Kidney (tissue), 10 donors: ENCODE measurements at regions not wholly inside any gene's neighbourhood (a gene's known extent, or its start where the extent isn't known, plus 50 kb on each side); places are given as distances from the start of the nearest gene placed in this dataset.
"Not testable (repeated sequence)": the region's sequence is repeated elsewhere in the genome, so short reads cannot be mapped to it uniquely, and the experiment has no call there.

Source experiments
- DNase-seq, 5 donors: peaks; one replicate each; pipeline ENCODE4 v3.0.0-alpha.2; 2013 to 2020
- FAIRE-seq: peaks from 2 replicates; lab custom pipeline; 2012; peaks lifted over from hg19 to GRCh38; lab: Jason Lieb, UNC
- H3K27ac ChIP-seq, 2 donors: one replicate each; pipeline ENCODE4 v1.7.0; 2013; ENCODE audit warnings: low read depth in 2 of 2, low read length in 2 of 2, inconsistent platforms in 1 of 2
- H3K27me3 ChIP-seq: one replicate; pipeline ENCODE4 v1.7.1; 2013; ENCODE audit warnings: low read length, inconsistent platforms; ENCODE audit not compliant: control insufficient read depth, insufficient read depth
- H3K36me3 ChIP-seq, 3 donors: one replicate each; pipeline versions ENCODE4 v1.7.0 to v1.7.1; 2013; ENCODE audit warnings: low read length in 3 of 3, control low read depth in 1 of 3, inconsistent platforms in 1 of 3; ENCODE audit not compliant: insufficient read depth in 3 of 3, control insufficient read depth in 2 of 3
- H3K4me1 ChIP-seq, 3 donors: one replicate each; pipeline versions ENCODE4 v1.7.0 to v1.7.1; 2013; ENCODE audit warnings: low read length in 3 of 3, inconsistent platforms in 1 of 3, low read depth in 1 of 3; ENCODE audit not compliant: control insufficient read depth in 2 of 3, insufficient read depth in 2 of 3
- H3K4me3 ChIP-seq, 3 donors: one replicate each; pipeline versions ENCODE4 v1.7.0 to v1.8.1; 2013; ENCODE audit warnings: low read length in 3 of 3, control low read depth in 1 of 3, inconsistent platforms in 1 of 3
- H3K9ac ChIP-seq, 3 donors: one replicate each; pipeline versions ENCODE4 v1.7.0 to v1.7.1; 2013; ENCODE audit warnings: low read length in 3 of 3, control low read depth in 1 of 3, inconsistent platforms in 1 of 3
- H3K9me3 ChIP-seq, 3 donors: one replicate each; pipeline versions ENCODE4 v1.7.0 to v1.7.1; 2013; ENCODE audit warnings: low read length in 3 of 3, control low read depth in 1 of 3, inconsistent platforms in 1 of 3; ENCODE audit not compliant: control insufficient read depth in 2 of 3, insufficient read depth in 1 of 3
- intact Hi-C: fragments of 100-400 bp; cut with DNase I; formaldehyde crosslinking; loops from one replicate; pipeline ENCODE4 v1.11.1; 2022
- donor health status: control.
- donor health status: control.
- donor health status: DM: yes; HTN: yes; CAD: no.
- donor health status: Normal renal cell carcinoma (clear cell type).

DNA sequence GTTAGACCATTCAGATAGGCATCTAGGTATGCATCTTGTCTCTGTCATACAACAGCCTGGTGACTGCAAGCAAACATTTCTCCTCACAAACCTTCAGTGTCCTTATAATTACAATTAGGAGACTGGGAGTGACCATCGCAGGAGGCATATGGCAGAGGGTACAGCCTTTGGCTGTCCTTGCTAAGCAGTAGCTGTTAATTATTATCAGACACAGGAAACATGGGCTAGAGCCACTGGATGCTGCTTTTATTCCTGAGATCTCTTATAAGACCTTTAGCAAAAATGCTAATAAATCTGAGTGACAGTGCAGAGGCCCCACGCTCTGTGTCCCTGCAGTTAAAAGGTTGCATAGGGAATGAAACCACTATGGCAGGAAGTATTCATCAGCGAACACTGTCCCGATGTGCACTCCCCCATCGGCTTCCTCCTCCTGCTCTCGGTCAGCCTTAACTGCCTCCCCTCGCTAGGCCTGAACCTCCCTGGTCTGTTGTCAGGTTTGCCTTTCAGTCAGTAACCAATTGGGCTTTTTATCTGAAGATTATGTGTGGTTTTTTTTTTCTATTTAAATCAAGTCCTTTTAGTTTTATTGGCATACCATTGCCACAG is 92.2 kb downstream of the ARHGAP11B start:
- H3K27me3 ChIP-seq, FAIRE-seq, H3K36me3 ChIP-seq, intact Hi-C loops, H3K27ac ChIP-seq, H3K4me1 ChIP-seq, H3K9ac ChIP-seq, H3K9me3 ChIP-seq, H3K4me3 ChIP-seq: not testable (repeated sequence)
- peak in 3 of 5 donors; percentile 11 to 55 (median 35) for DNase-seq

DNA sequence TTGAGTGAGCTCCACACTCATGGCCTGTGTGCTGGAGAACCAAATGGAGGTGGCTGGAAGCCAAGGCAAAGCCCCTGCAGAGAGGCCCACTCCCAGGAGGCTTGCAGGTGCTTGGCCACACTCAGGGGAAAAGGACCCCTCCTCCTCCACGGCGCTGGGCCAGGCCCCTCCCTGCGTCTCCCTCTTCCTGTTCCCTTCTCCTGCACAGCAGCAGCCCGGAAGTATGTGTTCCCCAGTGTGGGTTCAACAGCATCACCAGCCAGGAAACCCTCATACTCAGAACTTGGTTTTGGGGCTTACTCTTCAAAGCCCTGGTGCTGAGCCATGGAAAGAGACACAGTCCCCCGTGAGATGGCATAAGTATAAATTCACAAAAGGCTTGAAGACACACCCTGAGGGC is 93.4 kb downstream of the ARHGAP11B start:
- H3K27me3 ChIP-seq, H3K9me3 ChIP-seq, H3K4me1 ChIP-seq, DNase-seq, H3K4me3 ChIP-seq, intact Hi-C loops, FAIRE-seq, H3K27ac ChIP-seq, H3K36me3 ChIP-seq, H3K9ac ChIP-seq: not testable (repeated sequence)

- DNase-seq, H3K36me3 ChIP-seq, H3K4me3 ChIP-seq, H3K9ac ChIP-seq, FAIRE-seq, H3K27me3 ChIP-seq, H3K9me3 ChIP-seq, H3K27ac ChIP-seq, intact Hi-C loops, H3K4me1 ChIP-seq: not testable (repeated sequence)
Observed at GRCh38 chr15:30720825-30721224, 94.9 kb downstream of the ARHGAP11B start.

DNA sequence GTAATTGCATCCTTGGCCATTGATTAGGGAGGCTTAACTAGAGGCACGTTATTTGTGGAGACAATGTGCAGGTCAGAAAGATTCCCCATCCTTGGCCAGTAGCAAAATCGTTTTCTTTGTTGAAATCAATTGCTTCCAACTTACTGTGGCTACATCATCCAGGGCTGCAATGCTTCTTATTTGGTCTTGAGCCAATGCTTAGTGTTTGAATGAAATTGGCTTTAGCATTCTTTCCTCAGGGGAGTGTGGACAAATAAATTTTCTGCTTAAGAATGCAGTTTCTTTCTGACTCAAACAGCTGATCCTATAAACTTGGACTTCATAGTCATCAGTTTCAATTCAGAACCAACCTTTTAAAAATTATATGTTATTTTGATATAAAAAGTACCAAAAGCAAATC is 95.6 kb downstream of the ARHGAP11B start:
- H3K9ac ChIP-seq, H3K4me3 ChIP-seq, FAIRE-seq, H3K36me3 ChIP-seq, intact Hi-C loops, H3K27ac ChIP-seq, H3K9me3 ChIP-seq, H3K4me1 ChIP-seq, H3K27me3 ChIP-seq: not testable (repeated sequence)
- DNase-seq = peak in 1 of 5 donors; percentile 11

DNA sequence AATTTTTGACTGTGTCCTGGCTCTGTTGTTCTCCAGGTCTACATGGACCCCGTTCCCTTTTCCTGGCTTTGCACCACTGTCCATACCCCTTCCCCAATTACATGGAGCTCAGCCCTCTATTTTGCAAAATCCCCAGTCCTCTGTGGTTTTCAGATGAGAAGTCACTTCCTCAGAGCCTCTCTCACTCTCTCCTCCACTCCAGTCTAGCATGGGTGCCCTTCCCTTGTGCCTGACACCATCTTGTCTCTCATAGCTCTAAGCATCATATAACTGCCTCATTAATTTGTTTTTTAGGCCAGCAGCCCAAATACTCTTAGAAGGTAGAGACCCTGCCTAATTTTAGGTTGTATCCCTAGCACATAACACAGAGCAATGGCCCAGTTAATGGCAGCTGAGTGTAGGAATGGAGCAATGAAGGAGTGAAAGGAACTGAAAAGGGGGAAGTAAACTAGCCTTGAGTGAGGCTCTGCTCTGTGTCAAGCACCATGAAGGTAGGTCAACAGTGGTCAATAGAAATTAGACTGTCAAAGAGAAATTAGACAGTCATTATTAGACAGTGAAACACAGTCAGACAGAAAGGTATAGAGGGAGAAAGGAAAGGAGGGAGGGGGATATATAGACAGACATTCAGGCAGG is 97.7 kb downstream of the ARHGAP11B start:
- H3K27me3 ChIP-seq, H3K27ac ChIP-seq, H3K4me3 ChIP-seq, intact Hi-C loops, H3K4me1 ChIP-seq, H3K9ac ChIP-seq, FAIRE-seq, H3K9me3 ChIP-seq, DNase-seq, H3K36me3 ChIP-seq: not testable (repeated sequence)

- H3K27me3 ChIP-seq, FAIRE-seq, DNase-seq: not testable (repeated sequence)
Observed at GRCh38 chr15:30729880-30730590, 104.1 kb downstream of the ARHGAP11B start.

GRCh38 chr15:30730633-30731032 is 104.7 kb downstream of the ARHGAP11B start:
- H3K27me3 ChIP-seq, intact Hi-C loops, FAIRE-seq, DNase-seq, H3K27ac ChIP-seq, H3K9me3 ChIP-seq, H3K36me3 ChIP-seq, H3K4me3 ChIP-seq, H3K9ac ChIP-seq, H3K4me1 ChIP-seq: not testable (repeated sequence)

More at GRCh38 chr15:30729880-30730590, 104.1 kb downstream of the ARHGAP11B start:
- H3K36me3 ChIP-seq, H3K4me3 ChIP-seq, H3K9ac ChIP-seq, intact Hi-C loops, H3K4me1 ChIP-seq, H3K9me3 ChIP-seq, H3K27ac ChIP-seq: not testable (repeated sequence)

DNA sequence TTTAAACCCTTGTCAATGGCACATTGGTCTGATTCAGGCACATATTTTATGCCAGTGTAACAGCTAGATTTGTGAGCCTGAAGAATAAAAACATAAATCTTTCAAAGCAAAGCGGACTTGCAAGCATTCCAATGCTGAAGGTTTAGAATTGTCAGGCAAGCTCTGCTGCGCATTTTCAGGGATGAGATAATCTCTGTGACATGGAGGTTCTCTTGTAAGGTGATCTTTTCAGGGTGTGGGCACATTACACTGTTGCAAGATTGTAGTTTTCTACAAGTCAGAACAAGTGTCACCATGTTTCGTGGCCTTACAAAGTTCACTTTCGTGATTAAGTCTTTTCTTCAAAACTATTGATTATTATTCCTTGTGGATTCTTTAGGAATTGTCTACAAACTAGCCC is 106.2 kb downstream of the ARHGAP11B start:
- DNase-seq, H3K9ac ChIP-seq, H3K27ac ChIP-seq, H3K36me3 ChIP-seq, H3K9me3 ChIP-seq, H3K4me1 ChIP-seq, H3K4me3 ChIP-seq, H3K27me3 ChIP-seq, FAIRE-seq, intact Hi-C loops: not testable (repeated sequence)
